Gastroesophageal sphincter (tissue), 3 donors: ENCODE measurements at regions not wholly inside any gene's neighbourhood (a gene's known extent, or its start where the extent isn't known, plus 50 kb on each side); places are given as distances from the start of the nearest gene placed in this dataset.

Experiments
- CTCF ChIP-seq, 4 experiments: fragments of 200-600 bp in 2 of 4; fragments of 450-650 bp in 2 of 4; sonication (generic) in 1 of 4; IDR thresholded peaks; one replicate each; pipeline ENCODE4 v1.5.1; 2017 to 2019; ENCODE audit warnings: antibody characterized with exemption in 4 of 4, mild to moderate bottlenecking in 2 of 4, moderate library complexity in 2 of 4
- EP300 ChIP-seq: sonication (generic); formaldehyde crosslinking; IDR thresholded peaks from one replicate; pipeline ENCODE4 v1.6.1; 2017; ENCODE audit warnings: antibody characterized with exemption, mild to moderate bottlenecking
- POLR2A ChIP-seq, 2 donors: fragments of 450-650 bp; IDR thresholded peaks; one replicate each; pipeline ENCODE4 v1.6.1; 2017; ENCODE audit warnings: antibody characterized with exemption in 2 of 2, mild to moderate bottlenecking in 2 of 2, moderate library complexity in 1 of 2

- TF ChIP-seq POLR2A (IDR thresholded peaks at IDR 0.05) = no peak
- TF ChIP-seq CTCF (IDR thresholded peaks at IDR 0.05) = no peak
- no peak for TF ChIP-seq EP300
Observed at GRCh38 chr21:21612466-21612865, 614.3 kb downstream of the NCAM2 start.
